ENCODE measurements at regions not wholly inside any gene's neighbourhood (a gene's known extent, or its start where the extent isn't known, plus 50 kb on each side); places are given as distances from the start of the nearest gene placed in this dataset.
A peak's percentile ranks its signal among the peaks of the same experiment; 100 is the strongest.

GRCh38 chr15:62440362-62441105 is 275.4 kb upstream of the C2CD4B start:
- Histone ChIP-seq H3K9me3 (ENCODE audit: insufficient read depth, low read depth) (no peaks in the 10 kb centered on the region), H2AFZ (no peak overlapping the region), H3K4me1 (replicated peaks; ENCODE audit: insufficient read depth) (no peaks in the 10 kb centered on the region), H3K4me2 (no peak overlapping the region), H3F3A (ENCODE audit: insufficient read depth, low read depth) (peaks cover 2% of the 10 kb centered on the region; the same call in 1 of the 2 replicates), H3K27me3 (ENCODE audit: insufficient read depth, low read depth) (no peaks in the 10 kb centered on the region), H3K79me2 (ENCODE audit: low read depth) (no peaks in the 10 kb centered on the region), H4K20me1 (ENCODE audit: insufficient read depth) (no peaks in the 10 kb centered on the region), H3K36me3 (ENCODE audit: low read depth) (no peaks in the 10 kb centered on the region), H3K4me3 (no peak overlapping the region), H3K9me2 (ENCODE audit: insufficient read depth) (no peaks in the 10 kb centered on the region), H3K27ac (no peak overlapping the region)
- ChIA-PET POLR2A (ENCODE audit: unreplicated experiment) (no interaction called here), CTCF (no interaction called here)
- BruUV-seq (replicated peaks) = no TSS peak
- DNase-seq = no peak
- TF ChIP-seq EZH2 (IDR thresholded peaks at IDR 0.05; ENCODE audit: low read depth) = no peak
- no peak for TF ChIP-seq CTCF (conservative IDR thresholded peaks at IDR 0.05)
- intact Hi-C loops (cut with micrococcal nuclease; ENCODE audit: unreplicated experiment) = no loop called here

GRCh38 chr15:62444104-62445022 is 279.3 kb upstream of the C2CD4B start:
- no peaks in the 10 kb centered on the region for H3K27me3 ChIP-seq (ENCODE audit: insufficient read depth, low read depth)
- intact Hi-C loops (cut with micrococcal nuclease; ENCODE audit: unreplicated experiment) = no loop called here
- no peaks in the 10 kb centered on the region for H3K9me3 ChIP-seq (ENCODE audit: insufficient read depth, low read depth)
- BruUV-seq (replicated peaks) = no TSS peak
- DNase-seq = peak in 1 of 2 experiments; percentile 34
- no peaks in the 10 kb centered on the region for H3K9me2 ChIP-seq (ENCODE audit: insufficient read depth)
- H2AFZ ChIP-seq = no peak overlapping the region
- H3K4me3 ChIP-seq = no peak overlapping the region
- H4K20me1 ChIP-seq (ENCODE audit: insufficient read depth) = no peaks in the 10 kb centered on the region
- no peak for TF ChIP-seq EZH2 (IDR thresholded peaks at IDR 0.05; ENCODE audit: low read depth)
- no peak for TF ChIP-seq CTCF (conservative IDR thresholded peaks at IDR 0.05)
- no peaks in the 10 kb centered on the region for H3K79me2 ChIP-seq (ENCODE audit: low read depth)
- H3F3A ChIP-seq (ENCODE audit: insufficient read depth, low read depth) = peaks cover 2% of the 10 kb centered on the region; the same call in 1 of the 2 replicates
- ChIA-PET CTCF (no interaction called here), POLR2A (ENCODE audit: unreplicated experiment) (no interaction called here)
- no peaks in the 10 kb centered on the region for H3K4me1 ChIP-seq (replicated peaks; ENCODE audit: insufficient read depth)
- no peak overlapping the region for H3K4me2 ChIP-seq
- no peak overlapping the region for H3K27ac ChIP-seq
- H3K36me3 ChIP-seq (ENCODE audit: low read depth) = no peaks in the 10 kb centered on the region

GRCh38 chr15:62445244-62445643 is 280.2 kb upstream of the C2CD4B start:
- H3K4me1 ChIP-seq (replicated peaks; ENCODE audit: insufficient read depth) = no peaks in the 10 kb centered on the region
- no peak for TF ChIP-seq CTCF (conservative IDR thresholded peaks at IDR 0.05)
- no peak for TF ChIP-seq EZH2 (IDR thresholded peaks at IDR 0.05; ENCODE audit: low read depth)
- H3K79me2 ChIP-seq (ENCODE audit: low read depth) = no peaks in the 10 kb centered on the region
- no peaks in the 10 kb centered on the region for H4K20me1 ChIP-seq (ENCODE audit: insufficient read depth)
- CTCF ChIA-PET = no interaction called here
- H3K36me3 ChIP-seq (ENCODE audit: low read depth) = no peaks in the 10 kb centered on the region
- H3K27ac ChIP-seq = no peak overlapping the region
- DNase-seq = no peak
- no TSS peak for BruUV-seq (replicated peaks)
- no peak overlapping the region for H3K4me3 ChIP-seq
- peaks cover 2% of the 10 kb centered on the region; the same call in 1 of the 2 replicates for H3F3A ChIP-seq (ENCODE audit: insufficient read depth, low read depth)
- POLR2A ChIA-PET (ENCODE audit: unreplicated experiment) = no interaction called here
- H2AFZ ChIP-seq = no peak overlapping the region
- intact Hi-C loops (cut with micrococcal nuclease; ENCODE audit: unreplicated experiment) = no loop called here
- no peaks in the 10 kb centered on the region for H3K9me3 ChIP-seq (ENCODE audit: insufficient read depth, low read depth)
- H3K4me2 ChIP-seq = no peak overlapping the region
- no peaks in the 10 kb centered on the region for H3K9me2 ChIP-seq (ENCODE audit: insufficient read depth)
- H3K27me3 ChIP-seq (ENCODE audit: insufficient read depth, low read depth) = no peaks in the 10 kb centered on the region
